SK-N-MC (cell line): ENCODE measurements at regions not wholly inside any gene's neighbourhood (a gene's known extent, or its start where the extent isn't known, plus 50 kb on each side); places are given as distances from the start of the nearest gene placed in this dataset.

Experiments used
- EZH2 ChIP-seq: fragments of 200-600 bp; sonication (generic); IDR thresholded peaks from one replicate; pipeline ENCODE4 v1.6.1; 2017; ENCODE audit warnings: antibody characterized with exemption
- FOXP2 ChIP-seq: optimal IDR thresholded peaks from 2 replicates; pipeline ENCODE3; 2011; ENCODE audit warnings: mild to moderate bottlenecking, moderate library complexity; ENCODE audit not compliant: insufficient read depth; ENCODE audit errors: extremely low read length, control extremely low read depth
- POLR2AphosphoS5 ChIP-seq: IDR thresholded peaks from 2 replicates; pipeline ENCODE4 v1.6.1; 2012; ENCODE audit warnings: mild to moderate bottlenecking, low read depth, low read length, borderline replicate concordance

- TF ChIP-seq EZH2 (no peak), FOXP2 (no peak), POLR2AphosphoS5 (no peak)
Measured at GRCh38 chr9:108676355-108676754, 179.4 kb downstream of the ACTL7B start.
